Astrocyte (in vitro differentiated cells and primary cell): ENCODE measurements at regions not wholly inside any gene's neighbourhood (a gene's known extent, or its start where the extent isn't known, plus 50 kb on each side); places are given as distances from the start of the nearest gene placed in this dataset.

Experiments
- DNase-seq: peaks from one replicate; pipeline ENCODE4 v3.0.0-alpha.2; 2010; ENCODE audit warnings: low read depth
- FAIRE-seq: peaks from 2 replicates; lab custom pipeline; 2011; peaks lifted over from hg19 to GRCh38; lab: Jason Lieb, UNC
- H2AFZ ChIP-seq: 2 replicates; pipeline ENCODE4 v1.6.0; 2012; ENCODE audit warnings: low read depth, low read length, inconsistent platforms
- H3K27ac ChIP-seq: 2 replicates; pipeline ENCODE4 v1.5.1; 2011; ENCODE audit warnings: low read depth, low read length, inconsistent platforms
- H3K27me3 ChIP-seq: 2 replicates; pipeline ENCODE4 v1.6.0; 2011; ENCODE audit warnings: low read length, inconsistent platforms; ENCODE audit not compliant: insufficient read depth
- H3K36me3 ChIP-seq: 2 replicates; pipeline ENCODE4 v1.5.1; 2011; ENCODE audit warnings: low read length, inconsistent platforms; ENCODE audit not compliant: insufficient read depth
- H3K4me1 ChIP-seq: 2 replicates; pipeline ENCODE4 v1.5.1; 2011; ENCODE audit warnings: low read length, inconsistent platforms; ENCODE audit not compliant: insufficient read depth
- H3K4me2 ChIP-seq: 2 replicates; pipeline ENCODE4 v1.6.0; 2012; ENCODE audit warnings: low read length, inconsistent platforms
- H3K4me3 ChIP-seq: 2 replicates; pipeline ENCODE4 v1.5.1; 2011; ENCODE audit warnings: low read depth, mild to moderate bottlenecking, low read length, inconsistent platforms; ENCODE audit not compliant: insufficient read depth
- H3K79me2 ChIP-seq: 2 replicates; pipeline ENCODE4 v1.6.0; 2012; ENCODE audit warnings: mild to moderate bottlenecking, low read length, inconsistent platforms; ENCODE audit not compliant: insufficient read depth
- H3K9ac ChIP-seq: 2 replicates; pipeline ENCODE4 v1.6.0; 2012; ENCODE audit warnings: mild to moderate bottlenecking, low read length, inconsistent platforms
- H3K9me3 ChIP-seq: 2 replicates; pipeline ENCODE4 v1.5.1; 2012; ENCODE audit warnings: low read depth, mild to moderate bottlenecking, low read length, inconsistent platforms; ENCODE audit not compliant: insufficient read depth
- H4K20me1 ChIP-seq: 2 replicates; pipeline ENCODE4 v1.6.0; 2012; ENCODE audit warnings: low read length, inconsistent platforms; ENCODE audit not compliant: insufficient read depth
- H3K27ac Mint-ChIP-seq: one replicate; pipeline ENCODE4 v1.8.0; 2021; ENCODE audit warnings: mild to moderate bottlenecking, mixed read lengths; ENCODE audit not compliant: unreplicated experiment
- H3K27me3 Mint-ChIP-seq: one replicate; pipeline ENCODE4 v1.8.0; 2021; ENCODE audit warnings: low read depth, mixed read lengths; ENCODE audit not compliant: unreplicated experiment
- H3K36me3 Mint-ChIP-seq: one replicate; pipeline ENCODE4 v1.8.0; 2021; ENCODE audit warnings: low read depth, mixed read lengths; ENCODE audit not compliant: unreplicated experiment
- H3K4me1 Mint-ChIP-seq: one replicate; pipeline ENCODE4 v1.8.0; 2021; ENCODE audit warnings: low read depth, mixed read lengths; ENCODE audit not compliant: unreplicated experiment
- H3K4me3 Mint-ChIP-seq: one replicate; pipeline ENCODE4 v1.8.0; 2021; ENCODE audit warnings: mild to moderate bottlenecking, moderate library complexity, mixed read lengths; ENCODE audit not compliant: unreplicated experiment
- H3K9me3 Mint-ChIP-seq: one replicate; pipeline ENCODE4 v1.8.0; 2021; ENCODE audit warnings: mild to moderate bottlenecking, mixed read lengths; ENCODE audit not compliant: unreplicated experiment
- CTCF ChIP-seq: IDR thresholded peaks from 2 replicates; pipeline ENCODE4 v1.5.1; 2011; ENCODE audit warnings: low read depth, mild to moderate bottlenecking, inconsistent platforms, low read length, moderate library complexity; ENCODE audit not compliant: insufficient read depth
- EZH2 ChIP-seq: IDR thresholded peaks from 2 replicates; pipeline ENCODE4 v1.6.1; 2012; ENCODE audit warnings: mild to moderate bottlenecking, low read length, inconsistent platforms; ENCODE audit not compliant: insufficient read depth

GRCh38 chr5:124873713-124874112 is 127.3 kb upstream of the ZNF608 start:
- Histone ChIP-seq H3K4me2 (no peak overlapping the region), H3K27me3 (no peaks in the 10 kb centered on the region), H3K4me3 (no peak overlapping the region), H3K9me3 (no peaks in the 10 kb centered on the region), H3K9ac (no peak overlapping the region), H3K79me2 (no peaks in the 10 kb centered on the region), H3K36me3 (no peaks in the 10 kb centered on the region), H2AFZ (no peak overlapping the region), H3K4me1 (no peaks in the 10 kb centered on the region), H4K20me1 (no peaks in the 10 kb centered on the region), H3K27ac (no peak overlapping the region)
- Mint-ChIP-seq H3K27ac (no peak overlapping the region), H3K9me3 (no peaks in the 10 kb centered on the region), H3K4me1 (peaks cover 16% of the 10 kb centered on the region), H3K27me3 (no peaks in the 10 kb centered on the region), H3K4me3 (no peak overlapping the region), H3K36me3 (no peaks in the 10 kb centered on the region)
- DNase-seq (no peak), FAIRE-seq (no peak)
- TF ChIP-seq CTCF (no peak), EZH2 (no peak)

DNA sequence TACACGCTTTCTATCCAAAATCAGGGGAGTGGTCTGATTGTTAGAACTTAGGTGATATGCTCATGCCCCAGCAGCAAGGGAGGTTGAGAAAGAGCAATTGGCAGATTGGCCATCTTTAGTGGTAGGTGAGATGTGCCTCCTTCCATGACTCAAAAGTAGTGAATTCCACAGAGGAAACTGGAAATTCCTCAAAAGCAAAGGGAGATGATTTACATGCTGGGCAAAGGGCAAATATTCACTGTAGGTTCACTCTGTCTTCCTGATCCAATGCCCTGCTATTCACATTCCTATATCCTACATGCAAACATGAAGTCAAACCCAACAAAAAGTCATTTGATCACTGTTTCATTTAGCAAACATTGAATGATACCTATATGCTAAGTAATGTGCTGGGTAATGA is 130.1 kb upstream of the ZNF608 start:
- H3K4me1 Mint-ChIP-seq: peaks cover 7% of the 10 kb centered on the region
- no peaks in the 10 kb centered on the region for H3K27me3 Mint-ChIP-seq
- no peak overlapping the region for H3K27ac Mint-ChIP-seq

More for the DNA sequence above, 130.1 kb upstream of the ZNF608 start:
- Histone ChIP-seq H3K9ac (no peak overlapping the region), H3K79me2 (no peaks in the 10 kb centered on the region), H3K9me3 (no peaks in the 10 kb centered on the region), H2AFZ (no peak overlapping the region), H3K4me2 (no peak overlapping the region), H3K27ac (no peak overlapping the region), H4K20me1 (no peaks in the 10 kb centered on the region), H3K4me3 (no peak overlapping the region), H3K4me1 (no peaks in the 10 kb centered on the region), H3K27me3 (no peaks in the 10 kb centered on the region), H3K36me3 (no peaks in the 10 kb centered on the region)
- H3K9me3 Mint-ChIP-seq: no peaks in the 10 kb centered on the region
- TF ChIP-seq EZH2 (no peak), CTCF (no peak)
- no peaks in the 10 kb centered on the region for H3K36me3 Mint-ChIP-seq
- DNase-seq (no peak), FAIRE-seq (no peak)
- H3K4me3 Mint-ChIP-seq: no peak overlapping the region
